HCT116 (cell line): ENCODE measurements at regions not wholly inside any gene's neighbourhood (a gene's known extent, or its start where the extent isn't known, plus 50 kb on each side); places are given as distances from the start of the nearest gene placed in this dataset.

Experiments used
- ATAC-seq: fragments of 200-7000 bp; cut with Tn5 transposase; 2 replicates; pipeline ENCODE4 v1.9.1; 2020; ENCODE audit warnings: mild to moderate bottlenecking, moderate library complexity
- BruUV-seq: library from RNA; stranded (reverse); fragments of 400-500 nt; replicated peaks from 2 replicates; lab custom pipeline; 2021; lab: Mats Ljungman, UMichigan
- CTCF ChIA-PET: fragments of 300-600 bp; sonication (Branson Sonifier 250); formaldehyde crosslinking; loops from one replicate; lab custom pipeline; 2021; ENCODE audit warnings: antibody characterized with exemption; lab: Charles Lee
- POLR2A ChIA-PET: fragments of 300-600, 350-600 bp; sonication (Branson Sonifier 250); formaldehyde crosslinking; loops from one replicate; lab custom pipeline; 2021; ENCODE audit warnings: antibody characterized with exemption; lab: Charles Lee
- RAD21 ChIA-PET, 2 experiments: fragments of 300-600 bp; sonication (Branson Sonifier 250); formaldehyde crosslinking; loops; one replicate each; lab custom pipeline; 2023; ENCODE audit warnings: low total read pairs in 2 of 2; ENCODE audit not compliant: uncharacterized antibody in 2 of 2, unreplicated experiment in 2 of 2, low non-redundant PET in 1 of 2; lab: Charles Lee
- DNase-seq: peaks from one replicate; pipeline ENCODE4 v3.0.0-alpha.2; 2010; ENCODE audit warnings: low read depth, low spot score
- H2AFZ ChIP-seq: fragments of 200-600 bp; shearing (Covaris generic), sonication (generic); 2 replicates; pipeline ENCODE4 v1.6.1; 2017; ENCODE audit warnings: low read depth, mixed run types, mixed read lengths, antibody characterized with exemption, low read length; ENCODE audit not compliant: poor library complexity, severe bottlenecking
- H3K27ac ChIP-seq: 2 replicates; pipeline ENCODE4 v1.5.1; 2012; ENCODE audit warnings: low read depth, low read length
- H3K27me3 ChIP-seq: fragments of 200-600 bp; sonication (generic); 2 replicates; pipeline ENCODE4 v1.6.1; 2016; ENCODE audit warnings: mixed run types, low read length, mixed read lengths; ENCODE audit not compliant: insufficient read depth
- H3K36me3 ChIP-seq, 2 experiments: fragments of 200-500 bp in 1 of 2; fragments of 200-600 bp in 1 of 2; sonication (Bioruptor generic) in 1 of 2; sonication (generic) in 1 of 2; 2 replicates each; pipeline versions ENCODE4 v1.5.1 to v1.6.1; 2014 to 2016; ENCODE audit warnings: low read length in 2 of 2, inconsistent platforms in 1 of 2, mixed read lengths in 1 of 2, mixed run types in 1 of 2; ENCODE audit not compliant: insufficient read depth in 2 of 2, control insufficient read depth in 1 of 2
- H3K4me1 ChIP-seq, 2 experiments: fragments of 200-600 bp in 1 of 2; sonication (generic) in 1 of 2; 2 replicates each; pipeline versions ENCODE4 v1.5.1 to v1.6.1; 2012 to 2017; ENCODE audit warnings: low read length in 2 of 2, inconsistent platforms in 1 of 2, mild to moderate bottlenecking in 1 of 2, mixed read lengths in 1 of 2, mixed run types in 1 of 2, moderate library complexity in 1 of 2; ENCODE audit not compliant: insufficient read depth in 2 of 2, control insufficient read depth in 1 of 2
- H3K4me2 ChIP-seq: fragments of 200-600 bp; sonication (generic); 2 replicates; pipeline ENCODE4 v1.6.1; 2017; ENCODE audit warnings: mixed run types, low read length, mixed read lengths
- H3K4me3 ChIP-seq, 2 experiments: fragments of 200-600 bp in 1 of 2; sonication (generic) in 1 of 2; replicated peaks in 1 of 2; 2 replicates each; pipeline ENCODE4 v1.5.1; 2011 to 2016; ENCODE audit warnings: low read length in 2 of 2, control low read depth in 1 of 2, low read depth in 1 of 2, mild to moderate bottlenecking in 1 of 2, mixed read lengths in 1 of 2, mixed run types in 1 of 2
- H3K79me2 ChIP-seq: fragments of 200-600 bp; sonication (generic); 2 replicates; pipeline ENCODE4 v1.6.1; 2017; ENCODE audit warnings: mild to moderate bottlenecking, mixed run types, low read length, moderate library complexity, mixed read lengths; ENCODE audit not compliant: insufficient read depth
- H3K9ac ChIP-seq: fragments of 200-600 bp; sonication (generic); 2 replicates; pipeline ENCODE4 v1.6.1; 2016; ENCODE audit warnings: low read length, mixed read lengths
- H3K9me2 ChIP-seq: fragments of 200-600 bp; sonication (generic), shearing (Covaris generic); 2 replicates; pipeline ENCODE4 v1.6.1; 2017; ENCODE audit warnings: mixed run types, mild to moderate bottlenecking, moderate library complexity; ENCODE audit not compliant: insufficient read depth
- H3K9me3 ChIP-seq, 2 experiments: fragments of 200-500 bp in 1 of 2; fragments of 200-600 bp in 1 of 2; sonication (Bioruptor generic) in 1 of 2; sonication (generic) in 1 of 2; 2 replicates each; pipeline ENCODE4 v1.6.1; 2014 to 2017; ENCODE audit warnings: low read length in 2 of 2, mixed read lengths in 2 of 2, inconsistent platforms in 1 of 2, low read depth in 1 of 2, mild to moderate bottlenecking in 1 of 2, mixed run types in 1 of 2, moderate library complexity in 1 of 2; ENCODE audit not compliant: control insufficient read depth in 1 of 2, insufficient read depth in 1 of 2
- H4K20me1 ChIP-seq: fragments of 200-600 bp; sonication (generic), shearing (Covaris generic); 2 replicates; pipeline ENCODE4 v1.6.1; 2017; ENCODE audit warnings: mixed run types, mild to moderate bottlenecking, moderate library complexity; ENCODE audit not compliant: insufficient read depth
- CBX3 ChIP-seq: IDR thresholded peaks from 2 replicates; pipeline ENCODE4 v1.6.1; 2012; ENCODE audit warnings: low read depth
- CEBPB ChIP-seq: IDR thresholded peaks from 2 replicates; pipeline ENCODE4 v1.6.1; 2012; ENCODE audit warnings: low read depth
- EGR1 ChIP-seq: IDR thresholded peaks from 2 replicates; pipeline ENCODE4 v1.6.1; 2012; ENCODE audit warnings: low read depth
- ELF1 ChIP-seq: IDR thresholded peaks from 2 replicates; pipeline ENCODE4 v1.6.1; 2012; ENCODE audit warnings: low read depth, borderline replicate concordance
- FOSL1 ChIP-seq: IDR thresholded peaks from 2 replicates; pipeline ENCODE4 v1.6.1; 2012; ENCODE audit warnings: low read depth
- JUND ChIP-seq: IDR thresholded peaks from 2 replicates; pipeline ENCODE4 v1.6.1; 2012
- POLR2A ChIP-seq: IDR thresholded peaks from 2 replicates; pipeline ENCODE4 v1.7.0; 2011; ENCODE audit warnings: borderline replicate concordance; ENCODE audit not compliant: insufficient read depth, insufficient read length; ENCODE audit errors: extremely low read depth
- POLR2AphosphoS5 ChIP-seq: IDR thresholded peaks from 2 replicates; pipeline ENCODE4 v1.6.1; 2011; ENCODE audit warnings: mild to moderate bottlenecking, low read depth, low read length, moderate library complexity
- SIN3A ChIP-seq: IDR thresholded peaks from 2 replicates; pipeline ENCODE4 v1.6.1; 2012; ENCODE audit warnings: low read depth
- TCF7L2 ChIP-seq: IDR thresholded peaks from 2 replicates; pipeline ENCODE4 v1.7.0; 2011; ENCODE audit warnings: borderline replicate concordance, inconsistent platforms; ENCODE audit not compliant: insufficient read depth, insufficient read length; ENCODE audit errors: extremely low read depth
- YY1 ChIP-seq: IDR thresholded peaks from 2 replicates; pipeline ENCODE4 v1.6.1; 2011; ENCODE audit warnings: low read length, low read depth, moderate library complexity, mild to moderate bottlenecking; ENCODE audit not compliant: insufficient replicate concordance; ENCODE audit errors: extremely low read depth
- ZNF274 ChIP-seq: fragments of 200-500 bp; sonication (Bioruptor generic); IDR thresholded peaks from 2 replicates; pipeline ENCODE4 v1.6.1; 2014; ENCODE audit warnings: mild to moderate bottlenecking, low read depth, low read length, inconsistent platforms
- intact Hi-C: fragments of 100-400 bp; cut with micrococcal nuclease; formaldehyde crosslinking; loops from 2 replicates; pipeline ENCODE4 v1.10.0; 2022
- TF ChIP-seq, protein P1 (sequence below): IDR thresholded peaks from 2 replicates; pipeline ENCODE4 v1.6.1; 2012
- TF ChIP-seq, protein P2 (sequence below): IDR thresholded peaks from 2 replicates; pipeline ENCODE4 v1.6.1; 2012
- TF ChIP-seq, protein P3 (sequence below): IDR thresholded peaks from 2 replicates; pipeline ENCODE4 v1.6.1; 2011; ENCODE audit warnings: mild to moderate bottlenecking, low read length, moderate library complexity; ENCODE audit not compliant: insufficient replicate concordance; ENCODE audit errors: extremely low read depth
- TF ChIP-seq, protein P4 (sequence below), 3 experiments: fragments of 200-600 bp in 1 of 3; sonication (generic) in 1 of 3; IDR thresholded peaks in 2 of 3; conservative IDR thresholded peaks in 1 of 3; 2 replicates each; pipeline ENCODE4 v1.5.1; 2012 to 2017; ENCODE audit warnings: low read depth in 2 of 3, low read length in 2 of 3, antibody characterized with exemption in 1 of 3, borderline replicate concordance in 1 of 3, control low read depth in 1 of 3, mild to moderate bottlenecking in 1 of 3, mixed read lengths in 1 of 3, mixed run types in 1 of 3, moderate library complexity in 1 of 3; ENCODE audit not compliant: insufficient read depth in 1 of 3

DNA sequence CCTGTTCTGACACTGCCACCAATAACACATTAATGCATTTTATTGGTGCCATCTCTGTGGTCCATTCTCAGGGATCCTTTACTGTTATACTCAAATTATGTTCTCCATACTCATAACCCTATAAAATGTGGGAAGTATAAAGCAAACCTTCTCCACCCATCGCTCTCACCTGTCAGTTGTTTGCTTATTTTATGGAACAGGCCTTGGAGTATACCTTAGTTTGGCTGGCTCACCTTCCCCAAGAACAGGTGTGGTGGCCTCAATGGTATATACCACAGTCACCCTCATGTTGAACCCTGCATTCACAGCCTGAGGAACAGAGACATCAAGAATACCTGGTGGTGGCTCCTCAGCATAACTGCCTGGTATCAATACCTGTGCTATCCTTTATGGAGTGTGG lies 308.4 kb upstream of the STXBP6 start:
- H3K4me1 ChIP-seq = no peaks in the 10 kb centered on the region
- no peaks in the 10 kb centered on the region for H3K9me2 ChIP-seq
- H3K9me3 ChIP-seq = peaks cover 6 to 27% of the 10 kb centered on the region in 2 experiments; a peak in 2 of 4 replicates
- no TSS peak for BruUV-seq
- no peak overlapping the region for H3K27ac ChIP-seq
- no peaks in the 10 kb centered on the region for H4K20me1 ChIP-seq
- no peaks in the 10 kb centered on the region for H3K27me3 ChIP-seq
- ChIA-PET CTCF (no interaction called here), POLR2A (no interaction called here), RAD21 (no interaction called here)
- H3K9ac ChIP-seq = no peak overlapping the region
- no peak overlapping the region for H3K4me2 ChIP-seq
- DNase-seq (no peak), ATAC-seq (no peak)
- H3K4me3 ChIP-seq = no peak overlapping the region
- no peak for TF ChIP-seq EGR1
- TF ChIP-seq ZNF274 = no peak
- TF ChIP-seq, protein P1, sequence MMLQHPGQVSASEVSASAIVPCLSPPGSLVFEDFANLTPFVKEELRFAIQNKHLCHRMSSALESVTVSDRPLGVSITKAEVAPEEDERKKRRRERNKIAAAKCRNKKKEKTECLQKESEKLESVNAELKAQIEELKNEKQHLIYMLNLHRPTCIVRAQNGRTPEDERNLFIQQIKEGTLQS = no peak
- no peak for TF ChIP-seq FOSL1
- TF ChIP-seq, protein P2, sequence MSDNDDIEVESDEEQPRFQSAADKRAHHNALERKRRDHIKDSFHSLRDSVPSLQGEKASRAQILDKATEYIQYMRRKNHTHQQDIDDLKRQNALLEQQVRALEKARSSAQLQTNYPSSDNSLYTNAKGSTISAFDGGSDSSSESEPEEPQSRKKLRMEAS = no peak
- no peak for TF ChIP-seq POLR2A
- no peak for TF ChIP-seq CBX3
- TF ChIP-seq, protein P3, sequence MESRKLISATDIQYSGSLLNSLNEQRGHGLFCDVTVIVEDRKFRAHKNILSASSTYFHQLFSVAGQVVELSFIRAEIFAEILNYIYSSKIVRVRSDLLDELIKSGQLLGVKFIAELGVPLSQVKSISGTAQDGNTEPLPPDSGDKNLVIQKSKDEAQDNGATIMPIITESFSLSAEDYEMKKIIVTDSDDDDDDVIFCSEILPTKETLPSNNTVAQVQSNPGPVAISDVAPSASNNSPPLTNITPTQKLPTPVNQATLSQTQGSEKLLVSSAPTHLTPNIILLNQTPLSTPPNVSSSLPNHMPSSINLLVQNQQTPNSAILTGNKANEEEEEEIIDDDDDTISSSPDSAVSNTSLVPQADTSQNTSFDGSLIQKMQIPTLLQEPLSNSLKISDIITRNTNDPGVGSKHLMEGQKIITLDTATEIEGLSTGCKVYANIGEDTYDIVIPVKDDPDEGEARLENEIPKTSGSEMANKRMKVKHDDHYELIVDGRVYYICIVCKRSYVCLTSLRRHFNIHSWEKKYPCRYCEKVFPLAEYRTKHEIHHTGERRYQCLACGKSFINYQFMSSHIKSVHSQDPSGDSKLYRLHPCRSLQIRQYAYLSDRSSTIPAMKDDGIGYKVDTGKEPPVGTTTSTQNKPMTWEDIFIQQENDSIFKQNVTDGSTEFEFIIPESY = no peak
- no peak for TF ChIP-seq JUND
- intact Hi-C loops = no loop called here
- no peak overlapping the region for H2AFZ ChIP-seq
- H3K36me3 ChIP-seq = no peaks in the 10 kb centered on the region
- no peaks in the 10 kb centered on the region for H3K79me2 ChIP-seq

DNA sequence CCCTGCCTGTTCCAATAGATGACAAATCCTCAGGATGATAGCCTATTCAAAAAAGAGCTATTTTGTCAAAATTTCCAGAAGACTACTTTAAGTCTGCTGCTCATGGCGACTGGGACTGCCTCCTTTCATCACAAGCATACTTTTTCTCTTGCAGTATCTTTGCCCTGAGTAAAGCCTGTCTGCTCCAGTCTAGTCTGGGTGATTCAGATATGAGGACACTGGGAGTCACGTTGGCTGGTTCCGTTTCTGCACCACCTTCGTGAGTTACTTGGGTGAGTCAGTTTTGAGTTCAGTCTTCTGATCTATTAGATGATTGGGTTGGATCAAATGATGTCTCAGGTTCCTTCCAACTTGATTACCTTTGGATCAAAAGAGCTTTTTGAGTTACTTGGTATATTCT lies 301.3 kb upstream of the STXBP6 start:
- Histone ChIP-seq H3K9me3 (peaks cover 5 to 26% of the 10 kb centered on the region in 2 experiments; a peak in 2 of 4 replicates), H3K4me2 (no peak overlapping the region), H3K27ac (no peak overlapping the region), H3K27me3 (no peaks in the 10 kb centered on the region), H3K4me1 (no peaks in the 10 kb centered on the region), H2AFZ (no peak overlapping the region), H3K36me3 (no peaks in the 10 kb centered on the region), H3K9me2 (no peaks in the 10 kb centered on the region), H3K9ac (no peak overlapping the region), H4K20me1 (no peaks in the 10 kb centered on the region), H3K79me2 (no peaks in the 10 kb centered on the region), H3K4me3 (no peak overlapping the region)
- intact Hi-C loops = no loop called here
- CTCF ChIA-PET = no interaction called here
- RAD21 ChIA-PET = no interaction called here
- DNase-seq (no peak), ATAC-seq (no peak)
- BruUV-seq = no TSS peak
- POLR2A ChIA-PET = no interaction called here
- TF ChIP-seq SIN3A (no peak), CBX3 (no peak), CEBPB (no peak), YY1 (no peak), TCF7L2 (no peak), JUND (no peak), POLR2AphosphoS5 (no peak), POLR2A (no peak), ELF1 (no peak)
- TF ChIP-seq, protein P4, sequence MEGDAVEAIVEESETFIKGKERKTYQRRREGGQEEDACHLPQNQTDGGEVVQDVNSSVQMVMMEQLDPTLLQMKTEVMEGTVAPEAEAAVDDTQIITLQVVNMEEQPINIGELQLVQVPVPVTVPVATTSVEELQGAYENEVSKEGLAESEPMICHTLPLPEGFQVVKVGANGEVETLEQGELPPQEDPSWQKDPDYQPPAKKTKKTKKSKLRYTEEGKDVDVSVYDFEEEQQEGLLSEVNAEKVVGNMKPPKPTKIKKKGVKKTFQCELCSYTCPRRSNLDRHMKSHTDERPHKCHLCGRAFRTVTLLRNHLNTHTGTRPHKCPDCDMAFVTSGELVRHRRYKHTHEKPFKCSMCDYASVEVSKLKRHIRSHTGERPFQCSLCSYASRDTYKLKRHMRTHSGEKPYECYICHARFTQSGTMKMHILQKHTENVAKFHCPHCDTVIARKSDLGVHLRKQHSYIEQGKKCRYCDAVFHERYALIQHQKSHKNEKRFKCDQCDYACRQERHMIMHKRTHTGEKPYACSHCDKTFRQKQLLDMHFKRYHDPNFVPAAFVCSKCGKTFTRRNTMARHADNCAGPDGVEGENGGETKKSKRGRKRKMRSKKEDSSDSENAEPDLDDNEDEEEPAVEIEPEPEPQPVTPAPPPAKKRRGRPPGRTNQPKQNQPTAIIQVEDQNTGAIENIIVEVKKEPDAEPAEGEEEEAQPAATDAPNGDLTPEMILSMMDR (IDR thresholded peaks at IDR 0.05 in 2 of 3, conservative IDR thresholded peaks at IDR 0.05 in 1 of 3; ENCODE audit: borderline replicate concordance in 1 of 3, insufficient read depth in 1 of 3, low read depth in 2 of 3, low read length in 2 of 3) = no peak
- TF ChIP-seq, protein P1 = no peak
- TF ChIP-seq, protein P2 = no peak
